GM23248 (cell line): ENCODE measurements at regions not wholly inside any gene's neighbourhood (a gene's known extent, or its start where the extent isn't known, plus 50 kb on each side); places are given as distances from the start of the nearest gene placed in this dataset.

Source experiments
- EZH2 ChIP-seq: fragments of 200-600 bp; sonication (generic); IDR thresholded peaks from 2 replicates; pipeline ENCODE4 v1.6.1; 2018; ENCODE audit warnings: antibody characterized with exemption, mild to moderate bottlenecking; ENCODE audit not compliant: insufficient read depth, poor library complexity, severe bottlenecking
- EZH2phosphoT487 ChIP-seq: fragments of 200-600 bp; sonication (generic); IDR thresholded peaks from 2 replicates; pipeline ENCODE4 v1.6.1; 2018; ENCODE audit warnings: antibody characterized with exemption, moderate library complexity, mild to moderate bottlenecking, low read depth; ENCODE audit not compliant: insufficient read depth

DNA sequence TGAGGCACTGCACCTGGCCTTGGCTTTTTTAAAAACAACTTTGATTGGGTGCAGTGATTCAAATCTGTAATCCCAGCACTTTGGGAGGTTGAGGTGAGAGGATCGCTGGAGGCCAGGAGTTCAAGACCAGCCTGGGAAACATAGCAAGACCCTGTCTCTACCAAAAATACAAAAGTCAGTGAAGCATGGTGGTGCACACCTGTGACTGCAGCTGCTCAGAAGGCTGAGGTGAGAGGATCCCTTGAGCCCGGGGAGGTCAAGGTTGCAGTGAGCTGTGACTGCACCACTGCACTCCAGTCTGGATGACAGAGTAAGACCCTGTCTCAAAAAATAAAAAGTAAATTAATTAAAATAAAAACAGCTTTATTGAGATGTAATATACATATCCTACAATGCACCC lies 84.9 kb downstream of the NPTX2 start:
- TF ChIP-seq EZH2 (no peak), EZH2phosphoT487 (no peak)
